Islet precursor cell (in vitro differentiated cells): ENCODE measurements at regions not wholly inside any gene's neighbourhood (a gene's known extent, or its start where the extent isn't known, plus 50 kb on each side); places are given as distances from the start of the nearest gene placed in this dataset.

Experiments
- DNase-seq: peaks from one replicate; pipeline ENCODE4 v3.0.0-alpha.2; 2018

GRCh38 chr5:9903801-9904200, 273.6 kb upstream of the TAS2R1 start:
- peak; percentile 96 for DNase-seq

- DNase-seq, result peak; percentile 66
Measured at GRCh38 chr5:9898319-9898718, 268.2 kb upstream of the TAS2R1 start.

- no peak for DNase-seq
Measured at GRCh38 chr5:9895302-9895645, 265.1 kb upstream of the TAS2R1 start.

- no peak for DNase-seq
Measured at GRCh38 chr5:9894571-9895301, 264.6 kb upstream of the TAS2R1 start.

- no peak for DNase-seq
Measured at GRCh38 chr5:9892696-9893095, 262.5 kb upstream of the TAS2R1 start.

- DNase-seq, result no peak
Measured at GRCh38 chr5:9889511-9889910, 259.4 kb upstream of the TAS2R1 start.

GRCh38 chr5:9888501-9888901, 258.4 kb upstream of the TAS2R1 start:
- DNase-seq, result no peak

GRCh38 chr5:9885164-9885563, 255.0 kb upstream of the TAS2R1 start:
- DNase-seq, result no peak

- no peak for DNase-seq
Measured at GRCh38 chr5:9878206-9878605, 248.1 kb upstream of the TAS2R1 start.

GRCh38 chr5:9877488-9877887, 247.3 kb upstream of the TAS2R1 start:
- DNase-seq, result no peak

- no peak for DNase-seq
Measured at GRCh38 chr5:9876451-9876850, 246.3 kb upstream of the TAS2R1 start.

- DNase-seq, result no peak
Measured at GRCh38 chr5:9869616-9870288, 239.6 kb upstream of the TAS2R1 start.

GRCh38 chr5:9865574-9865973, 235.4 kb upstream of the TAS2R1 start:
- no peak for DNase-seq

- DNase-seq, result no peak
Measured at GRCh38 chr5:9864791-9865190, 234.6 kb upstream of the TAS2R1 start.

GRCh38 chr5:9863486-9863885, 233.3 kb upstream of the TAS2R1 start:
- DNase-seq, result no peak

GRCh38 chr5:9861666-9862256, 231.6 kb upstream of the TAS2R1 start:
- peak; percentile 66 for DNase-seq

GRCh38 chr5:9859808-9860207, 229.7 kb upstream of the TAS2R1 start:
- DNase-seq, result no peak

- no peak for DNase-seq
Measured at GRCh38 chr5:9858043-9858442, 227.9 kb upstream of the TAS2R1 start.

GRCh38 chr5:9853309-9853708, 223.2 kb upstream of the TAS2R1 start:
- no peak for DNase-seq

- no peak for DNase-seq
Measured at GRCh38 chr5:9852671-9853070, 222.5 kb upstream of the TAS2R1 start.

GRCh38 chr5:9851458-9851857, 221.3 kb upstream of the TAS2R1 start:
- DNase-seq, result peak; percentile 73

GRCh38 chr5:9850456-9850855, 220.3 kb upstream of the TAS2R1 start:
- no peak for DNase-seq

GRCh38 chr5:9847631-9848030, 217.5 kb upstream of the TAS2R1 start:
- DNase-seq, result no peak

- DNase-seq, result no peak
Measured at GRCh38 chr5:9845185-9845584, 215.0 kb upstream of the TAS2R1 start.
